WTC11 (cell line): ENCODE measurements at regions not wholly inside any gene's neighbourhood (a gene's known extent, or its start where the extent isn't known, plus 50 kb on each side); places are given as distances from the start of the nearest gene placed in this dataset.

Source experiments
- ATAC-seq: fragments of 200-7000 bp; cut with Tn5 transposase; 2 replicates; pipeline ENCODE4 v1.10.0; 2021; ENCODE audit warnings: mild to moderate bottlenecking, moderate library complexity
- CTCF ChIA-PET: fragments of 300-600 bp; sonication (Branson Sonifier 250); formaldehyde crosslinking; loops from one replicate; lab custom pipeline; 2021; ENCODE audit warnings: antibody characterized with exemption; lab: Charles Lee
- POLR2A ChIA-PET: fragments of 350-600 bp; sonication (Branson Sonifier 250); formaldehyde crosslinking; loops from one replicate; lab custom pipeline; 2021; ENCODE audit warnings: antibody characterized with exemption; lab: Charles Lee
- DNase-seq: peaks from one replicate; pipeline ENCODE4 v3.0.0; 2021; ENCODE audit warnings: low spot score
- H3K27ac Mint-ChIP-seq: 2 replicates; pipeline ENCODE4 v1.8.0; 2021; ENCODE audit warnings: mixed read lengths
- H3K27me3 Mint-ChIP-seq: 2 replicates; pipeline ENCODE4 v1.8.0; 2021; ENCODE audit warnings: low read depth, mild to moderate bottlenecking, moderate library complexity, mixed read lengths
- H3K36me3 Mint-ChIP-seq: 2 replicates; pipeline ENCODE4 v1.8.0; 2021; ENCODE audit warnings: mixed read lengths
- H3K4me1 Mint-ChIP-seq: 2 replicates; pipeline ENCODE4 v1.8.0; 2022; ENCODE audit warnings: mixed read lengths
- H3K4me3 Mint-ChIP-seq: 2 replicates; pipeline ENCODE4 v1.8.0; 2021; ENCODE audit warnings: mild to moderate bottlenecking, moderate library complexity, mixed read lengths
- H3K9me3 Mint-ChIP-seq: 2 replicates; pipeline ENCODE4 v1.8.0; 2021; ENCODE audit warnings: mixed read lengths
- AFF4 ChIP-seq: sonication (generic); formaldehyde crosslinking; IDR thresholded peaks from 2 replicates; pipeline ENCODE4 v1.8.1; 2023; ENCODE audit warnings: mild to moderate bottlenecking, missing genetic modification reagents, borderline replicate concordance
- CDX4 ChIP-seq: fragments of 250-450 bp; sonication (Bioruptor Pico); IDR thresholded peaks from 2 replicates; pipeline ENCODE4 v1.9.0; 2021; ENCODE audit warnings: moderate library complexity, mild to moderate bottlenecking, inconsistent platforms, borderline replicate concordance
- CREB1 ChIP-seq: sonication (generic); formaldehyde crosslinking; IDR thresholded peaks from 2 replicates; pipeline ENCODE4 v1.8.0; 2023; ENCODE audit warnings: mild to moderate bottlenecking, missing genetic modification reagents
- FOXK1 ChIP-seq: sonication (generic); formaldehyde crosslinking; IDR thresholded peaks from 2 replicates; pipeline ENCODE4 v1.8.0; 2022; ENCODE audit warnings: mild to moderate bottlenecking, moderate library complexity, missing genetic modification reagents
- JAZF1 ChIP-seq: fragments of 250-450 bp; sonication (Bioruptor Pico); IDR thresholded peaks from 2 replicates; pipeline ENCODE4 v1.9.0; 2021; ENCODE audit warnings: moderate library complexity, mild to moderate bottlenecking, inconsistent platforms
- JUN ChIP-seq: sonication (generic); formaldehyde crosslinking; IDR thresholded peaks from 2 replicates; pipeline ENCODE4 v1.8.0; 2023; ENCODE audit warnings: mild to moderate bottlenecking, missing genetic modification reagents
- KAT7 ChIP-seq: sonication (generic); formaldehyde crosslinking; IDR thresholded peaks from 2 replicates; pipeline ENCODE4 v1.8.1; 2023; ENCODE audit warnings: missing genetic modification reagents, mild to moderate bottlenecking, borderline replicate concordance
- MXD4 ChIP-seq: fragments of 250-450 bp; sonication (Bioruptor Pico); IDR thresholded peaks from 2 replicates; pipeline ENCODE4 v1.8.0; 2021; ENCODE audit warnings: mild to moderate bottlenecking, moderate library complexity, borderline replicate concordance
- OVOL2 ChIP-seq: fragments of 250-450 bp; sonication (Bioruptor Pico); IDR thresholded peaks from 2 replicates; pipeline ENCODE4 v1.9.0; 2021; ENCODE audit warnings: mild to moderate bottlenecking, borderline replicate concordance
- PRDM15 ChIP-seq: sonication (generic); formaldehyde crosslinking; IDR thresholded peaks from 2 replicates; pipeline ENCODE4 v1.8.0; 2022; ENCODE audit warnings: missing genetic modification reagents
- SMAD3 ChIP-seq: sonication (generic); formaldehyde crosslinking; IDR thresholded peaks from 2 replicates; pipeline ENCODE4 v1.8.0; 2022; ENCODE audit warnings: missing genetic modification reagents, mild to moderate bottlenecking, borderline replicate concordance
- SMAD4 ChIP-seq: sonication (generic); formaldehyde crosslinking; IDR thresholded peaks from 2 replicates; pipeline ENCODE4 v1.8.0; 2022; ENCODE audit warnings: mild to moderate bottlenecking, missing genetic modification reagents
- TEAD1 ChIP-seq: sonication (generic); formaldehyde crosslinking; IDR thresholded peaks from 2 replicates; pipeline ENCODE4 v1.8.0; 2022; ENCODE audit warnings: mild to moderate bottlenecking, missing genetic modification reagents
- ZNF263 ChIP-seq: sonication (generic); formaldehyde crosslinking; IDR thresholded peaks from 2 replicates; pipeline ENCODE4 v1.8.1; 2022; ENCODE audit warnings: low read depth, mild to moderate bottlenecking, moderate library complexity, missing genetic modification reagents
- ZNF281 ChIP-seq: sonication (generic); formaldehyde crosslinking; IDR thresholded peaks from 2 replicates; pipeline ENCODE4 v1.8.0; 2023; ENCODE audit warnings: mild to moderate bottlenecking, missing genetic modification reagents
- ZNF416 ChIP-seq: fragments of 250-450 bp; sonication (Bioruptor Pico); IDR thresholded peaks from 2 replicates; pipeline ENCODE4 v1.9.0; 2021; ENCODE audit warnings: mild to moderate bottlenecking, inconsistent platforms
- ZNF512 ChIP-seq: sonication (generic); formaldehyde crosslinking; IDR thresholded peaks from 2 replicates; pipeline ENCODE4 v1.8.1; 2022; ENCODE audit warnings: missing genetic modification reagents, borderline replicate concordance

GRCh38 chr10:110387617-110387982 lies 82.9 kb upstream of the SMNDC1 start:
- DNase-seq (no peak), ATAC-seq (no peak)
- Mint-ChIP-seq H3K27ac (peak overlapping the region; percentile 27), H3K4me3 (no peak overlapping the region), H3K9me3 (peaks cover 6% of the 10 kb centered on the region)
- CTCF ChIA-PET, result no interaction called here
- TF ChIP-seq KAT7 (CRISPR knock-in tag), result no peak
- TF ChIP-seq ZNF512 (CRISPR knock-in tag), result peak; percentile 94
- TF ChIP-seq, all 79 proteins: peak for 1
- POLR2A ChIA-PET, result no interaction called here
- H3K4me1 Mint-ChIP-seq, result peaks cover 8% of the 10 kb centered on the region
- H3K36me3 Mint-ChIP-seq, result no peaks in the 10 kb centered on the region
- H3K27me3 Mint-ChIP-seq, result no peaks in the 10 kb centered on the region; the same call in 1 of the 2 replicates

GRCh38 chr10:110387983-110388686 lies 83.4 kb upstream of the SMNDC1 start:
- H3K27me3 Mint-ChIP-seq, result no peaks in the 10 kb centered on the region; the same call in 1 of the 2 replicates
- ChIA-PET POLR2A (no interaction called here), CTCF (interaction anchor here (0.6 to 1.3 kb wide), 8 partner anchors 10 to 160 kb away, joined by 3 to 5 read pairs (median 4); no protein-coding TSS in a partner anchor)
- peak; percentile 28 for ATAC-seq
- no peak overlapping the region for H3K27ac Mint-ChIP-seq
- peaks cover 6% of the 10 kb centered on the region for H3K9me3 Mint-ChIP-seq
- TF ChIP-seq ZNF512 (CRISPR knock-in tag), result no peak
- no peak for TF ChIP-seq SMAD3
- TF ChIP-seq SMAD4 (CRISPR knock-in tag), result no peak
- TF ChIP-seq OVOL2, result no peak
- no peak for TF ChIP-seq ZNF416 (CRISPR knock-in tag)
- no peak for TF ChIP-seq CREB1 (CRISPR knock-in tag)
- no peak for TF ChIP-seq MXD4 (CRISPR knock-in tag)
- TF ChIP-seq FOXK1 (CRISPR knock-in tag), result no peak
- no peak for TF ChIP-seq PRDM15 (CRISPR knock-in tag)
- no peak for TF ChIP-seq JAZF1 (CRISPR knock-in tag)
- peaks cover 13% of the 10 kb centered on the region for H3K4me1 Mint-ChIP-seq
- no peaks in the 10 kb centered on the region for H3K36me3 Mint-ChIP-seq
- H3K4me3 Mint-ChIP-seq, result no peak overlapping the region
- no peak for DNase-seq

GRCh38 chr10:110388687-110389052 lies 84.0 kb upstream of the SMNDC1 start:
- ChIA-PET CTCF (interaction anchor here (0.6 to 1.3 kb wide), 8 partner anchors 10 to 160 kb away, joined by 3 to 5 read pairs (median 4); no protein-coding TSS in a partner anchor), POLR2A (no interaction called here)
- DNase-seq, result no peak
- Mint-ChIP-seq H3K27ac (no peak overlapping the region), H3K36me3 (no peaks in the 10 kb centered on the region), H3K9me3 (peaks cover 6% of the 10 kb centered on the region), H3K27me3 (no peaks in the 10 kb centered on the region; the same call in 1 of the 2 replicates), H3K4me3 (no peak overlapping the region), H3K4me1 (peaks cover 19% of the 10 kb centered on the region)
- ATAC-seq, result no peak
- TF ChIP-seq TEAD1 (CRISPR knock-in tag) (no peak), ZNF263 (CRISPR knock-in tag) (no peak), AFF4 (CRISPR knock-in tag) (no peak), JUN (no peak), CREB1 (CRISPR knock-in tag) (no peak), CDX4 (CRISPR knock-in tag) (no peak), ZNF281 (CRISPR knock-in tag) (no peak)
